Breast epithelium (tissue), 4 donors: ENCODE measurements at regions not wholly inside any gene's neighbourhood (a gene's known extent, or its start where the extent isn't known, plus 50 kb on each side); places are given as distances from the start of the nearest gene placed in this dataset.

ENCODE experiments used
- DNase-seq, 2 donors: peaks; one replicate each; pipeline ENCODE4 v3.0.0-alpha.2; 2019; ENCODE audit warnings: low spot score in 2 of 2
- H3K27ac ChIP-seq, 2 donors: fragments of 200-600 bp; sonication (generic) in 1 of 2; one replicate each; pipeline ENCODE4 v1.5.1; 2016 to 2019; ENCODE audit warnings: mild to moderate bottlenecking in 1 of 2
- H3K27me3 ChIP-seq, 2 donors: fragments of 200-600 bp; sonication (generic) in 1 of 2; one replicate each; pipeline versions ENCODE4 v1.5.1 to v1.6.0; 2017 to 2019; ENCODE audit warnings: control low read depth in 1 of 2, mild to moderate bottlenecking in 1 of 2
- H3K36me3 ChIP-seq: fragments of 200-600 bp; one replicate; pipeline ENCODE4 v1.5.1; 2019
- H3K4me1 ChIP-seq, 2 donors: fragments of 200-600 bp; sonication (generic); one replicate each; pipeline ENCODE4 v1.5.1; 2016 to 2019; ENCODE audit warnings: control low read depth in 1 of 2
- H3K4me3 ChIP-seq, 3 donors: fragments of 200-600 bp; sonication (generic); 1 replicate in 2 of 3; 2 replicates in 1 of 3; pipeline ENCODE4 v1.5.1; 2016 to 2019; ENCODE audit warnings: mild to moderate bottlenecking in 3 of 3, moderate library complexity in 2 of 3
- H3K9me3 ChIP-seq, 2 donors: fragments of 200-600 bp; sonication (generic) in 1 of 2; one replicate each; pipeline ENCODE4 v1.5.1; 2016 to 2019; ENCODE audit warnings: control low read depth in 1 of 2
- CTCF ChIP-seq, 3 donors: fragments of 450-650 bp; IDR thresholded peaks; one replicate each; pipeline ENCODE4 v1.5.1; 2016 to 2017; ENCODE audit warnings: antibody characterized with exemption in 3 of 3, mild to moderate bottlenecking in 3 of 3, moderate library complexity in 3 of 3
- POLR2A ChIP-seq: fragments of 450-650 bp; IDR thresholded peaks from one replicate; pipeline ENCODE4 v1.6.1; 2016; ENCODE audit warnings: antibody characterized with exemption, mild to moderate bottlenecking, moderate library complexity
- POLR2AphosphoS5 ChIP-seq, 3 donors: sonication (generic); formaldehyde crosslinking; IDR thresholded peaks; one replicate each; pipeline ENCODE4 v1.6.1; 2017; ENCODE audit warnings: antibody characterized with exemption in 3 of 3
- intact Hi-C: fragments of 100-400 bp; cut with DNase I; formaldehyde crosslinking; loops from one replicate; pipeline ENCODE4 v1.15.1; 2023; ENCODE audit warnings: low total_unique reads

- Histone ChIP-seq H3K9me3 (no peaks in the 10 kb centered on the region), H3K4me3 (peak overlapping the region; percentile 25 to 60 (median 42)), H3K27me3 (peaks cover 0 to 71% of the 10 kb centered on the region in 2 donors), H3K4me1 (peaks cover 0 to 10% of the 10 kb centered on the region in 2 donors), H3K36me3 (no peaks in the 10 kb centered on the region), H3K27ac (no peak overlapping the region)
- no peak for DNase-seq
- TF ChIP-seq POLR2AphosphoS5 (IDR thresholded peaks at IDR 0.05): no peak
- intact Hi-C loops: no loop called here
Observed at GRCh38 chr6:166008441-166009369, 158.9 kb downstream of the TBXT start.

- H3K27ac ChIP-seq: no peak overlapping the region
- TF ChIP-seq POLR2AphosphoS5 (IDR thresholded peaks at IDR 0.05) (no peak), CTCF (IDR thresholded peaks at IDR 0.05) (no peak), POLR2A (no peak)
- peaks cover 0 to 10% of the 10 kb centered on the region in 2 donors for H3K4me1 ChIP-seq
- no peaks in the 10 kb centered on the region for H3K9me3 ChIP-seq
- H3K27me3 ChIP-seq: peaks cover 0 to 71% of the 10 kb centered on the region in 2 donors
- peak overlapping the region in 2 of 3 donors; percentile 45 to 65 for H3K4me3 ChIP-seq
- no peak for DNase-seq
- intact Hi-C loops: no loop called here
- no peaks in the 10 kb centered on the region for H3K36me3 ChIP-seq
Observed at GRCh38 chr6:166007349-166008263, 160.0 kb downstream of the TBXT start.

- peak overlapping the region in 2 of 3 donors; percentile 45 to 65 for H3K4me3 ChIP-seq
- no peaks in the 10 kb centered on the region for H3K9me3 ChIP-seq
- no peak for TF ChIP-seq POLR2AphosphoS5 (IDR thresholded peaks at IDR 0.05)
- TF ChIP-seq CTCF (IDR thresholded peaks at IDR 0.05): no peak
- TF ChIP-seq POLR2A: no peak
- H3K27me3 ChIP-seq: peaks cover 0 to 64% of the 10 kb centered on the region in 2 donors
- no peaks in the 10 kb centered on the region for H3K36me3 ChIP-seq
- no peak for DNase-seq
- H3K27ac ChIP-seq: peak overlapping the region in 1 of 2 donors; percentile 38
- peaks cover 0 to 10% of the 10 kb centered on the region in 2 donors for H3K4me1 ChIP-seq
- intact Hi-C loops: no loop called here
Observed at GRCh38 chr6:166006900-166007301, 160.8 kb downstream of the TBXT start.

GRCh38 chr6:166005944-166006899, 161.4 kb downstream of the TBXT start:
- Histone ChIP-seq H3K36me3 (no peaks in the 10 kb centered on the region), H3K9me3 (no peaks in the 10 kb centered on the region), H3K4me1 (peaks cover 0 to 10% of the 10 kb centered on the region in 2 donors), H3K4me3 (peak overlapping the region; percentile 40 to 65 (median 45)), H3K27ac (peak overlapping the region; percentile 71 to 92), H3K27me3 (peaks cover 0 to 58% of the 10 kb centered on the region in 2 donors)
- TF ChIP-seq CTCF (IDR thresholded peaks at IDR 0.05) (no peak), POLR2A (no peak), POLR2AphosphoS5 (IDR thresholded peaks at IDR 0.05) (no peak)
- DNase-seq: no peak
- intact Hi-C loops: no loop called here
